GM12878 (cell line): ENCODE measurements at regions not wholly inside any gene's neighbourhood (a gene's known extent, or its start where the extent isn't known, plus 50 kb on each side); places are given as distances from the start of the nearest gene placed in this dataset.

Experiments
- ATAC-seq: fragments of 200-7000 bp; cut with Tn5 transposase; 3 replicates; pipeline ENCODE4 v1.9.1; 2020; ENCODE audit warnings: mild to moderate bottlenecking, moderate library complexity
- BruUV-seq: library from RNA; stranded (reverse); fragments of 400-500 nt; replicated peaks from 2 replicates; lab custom pipeline; 2021; lab: Mats Ljungman, UMichigan
- CTCF ChIA-PET: fragments of 300-600 bp; sonication (Branson Sonifier 250); formaldehyde crosslinking; extraction: SDS; loops from one replicate; lab custom pipeline; 2021; ENCODE audit warnings: inconsistent platforms; lab: Yijun Ruan, JAX
- POLR2A ChIA-PET: fragments of 350-600 bp; formaldehyde crosslinking; extraction: SDS; loops from one replicate; lab custom pipeline; 2021; ENCODE audit warnings: inconsistent platforms; lab: Charles Lee
- RAD21 ChIA-PET: fragments of 300-600 bp; sonication (Branson Sonifier 250); formaldehyde crosslinking; loops from one replicate; lab custom pipeline; 2023; ENCODE audit warnings: antibody characterized with exemption; ENCODE audit not compliant: unreplicated experiment; lab: Charles Lee
- SMC1A ChIA-PET: fragments of 300-600 bp; sonication (Branson Sonifier 250); formaldehyde crosslinking; loops from one replicate; lab custom pipeline; 2023; ENCODE audit not compliant: unreplicated experiment, uncharacterized antibody; lab: Charles Lee
- DNase-seq: peaks from one replicate; pipeline ENCODE4 v3.0.0-alpha.2; 2011; ENCODE audit warnings: low read depth, low spot score
- FAIRE-seq: peaks from 3 replicates; lab custom pipeline; 2011; peaks lifted over from hg19 to GRCh38; lab: Jason Lieb, UNC
- H2AFZ ChIP-seq: 2 replicates; pipeline ENCODE4 v1.6.0; 2011; ENCODE audit warnings: low read depth, low read length, control low read depth; ENCODE audit not compliant: control insufficient read depth
- H3K27ac ChIP-seq: 2 replicates; pipeline ENCODE4 v1.5.1; 2011; ENCODE audit warnings: control low read depth; ENCODE audit not compliant: control insufficient read depth, insufficient read depth
- H3K27me3 ChIP-seq, 2 experiments: replicated peaks in 1 of 2; 2 replicates each; pipeline versions ENCODE4 v1.6.0 to v1.6.1; 2011; ENCODE audit warnings: low read length in 1 of 2; ENCODE audit not compliant: control insufficient read depth in 2 of 2, insufficient read depth in 2 of 2
- H3K36me3 ChIP-seq, 2 experiments: 2 replicates each; pipeline ENCODE4 v1.5.1; 2011; ENCODE audit warnings: low read length in 1 of 2; ENCODE audit not compliant: control insufficient read depth in 2 of 2, insufficient read depth in 2 of 2
- H3K4me1 ChIP-seq: 2 replicates; pipeline ENCODE4 v1.6.1; 2011; ENCODE audit warnings: mild to moderate bottlenecking, low read length, moderate library complexity, mixed read lengths; ENCODE audit not compliant: control insufficient read depth, insufficient read depth
- H3K4me2 ChIP-seq: 2 replicates; pipeline ENCODE4 v1.6.0; 2011; ENCODE audit warnings: control low read depth; ENCODE audit not compliant: control insufficient read depth, insufficient read depth
- H3K4me3 ChIP-seq: fragments of 200-600 bp; sonication (generic); 2 replicates; pipeline ENCODE4 v1.5.1; 2016
- H3K79me2 ChIP-seq: 2 replicates; pipeline ENCODE4 v1.6.0; 2011; ENCODE audit warnings: low read length; ENCODE audit not compliant: control insufficient read depth, insufficient read depth
- H3K9ac ChIP-seq: 2 replicates; pipeline ENCODE4 v1.8.0; 2011; ENCODE audit warnings: low read length, control low read depth, mixed read lengths; ENCODE audit not compliant: control insufficient read depth, insufficient read depth
- H3K9me3 ChIP-seq: replicated peaks from 3 replicates; pipeline ENCODE4 v1.5.1; 2011; ENCODE audit warnings: mild to moderate bottlenecking, low read length; ENCODE audit not compliant: control insufficient read depth, insufficient read depth
- H4K20me1 ChIP-seq: 2 replicates; pipeline ENCODE4 v1.6.0; 2011; ENCODE audit not compliant: control insufficient read depth, insufficient read depth
- ATF7 ChIP-seq: fragments of 450-650 bp; IDR thresholded peaks from 2 replicates; pipeline ENCODE4 v1.6.1; 2016; ENCODE audit warnings: low read depth, mild to moderate bottlenecking
- FOS ChIP-seq: IDR thresholded peaks from 3 replicates; pipeline ENCODE4 v1.6.1; 2011; ENCODE audit warnings: borderline replicate concordance; ENCODE audit not compliant: insufficient read length; ENCODE audit errors: extremely low read depth
- GABPA ChIP-seq: IDR thresholded peaks from 2 replicates; pipeline ENCODE4 v1.6.1; 2014; ENCODE audit warnings: antibody characterized with exemption, low read depth, mild to moderate bottlenecking, inconsistent platforms
- IRF4 ChIP-seq: IDR thresholded peaks from 2 replicates; pipeline ENCODE4 v1.6.1; 2011; ENCODE audit warnings: low read depth, low read length
- KDM1A ChIP-seq: fragments of 200-600 bp; sonication (generic); IDR thresholded peaks from 2 replicates; pipeline ENCODE4 v1.6.1; 2016; ENCODE audit warnings: borderline replicate concordance
- MYC ChIP-seq: IDR thresholded peaks from 2 replicates; pipeline ENCODE4 v1.6.1; 2011; ENCODE audit warnings: mild to moderate bottlenecking, low read length, moderate library complexity, inconsistent platforms; ENCODE audit not compliant: insufficient read depth, insufficient replicate concordance, insufficient read length, severe bottlenecking
- PAX5 ChIP-seq: IDR thresholded peaks from 2 replicates; pipeline ENCODE4 v1.6.1; 2011; ENCODE audit warnings: low read depth, low read length, borderline replicate concordance
- SP1 ChIP-seq: IDR thresholded peaks from one replicate; pipeline ENCODE4 v1.6.1; 2011; ENCODE audit warnings: low read depth, low read length
- SPI1 ChIP-seq: IDR thresholded peaks from 2 replicates; pipeline ENCODE4 v1.6.1; 2011; ENCODE audit warnings: low read depth, mild to moderate bottlenecking, low read length, moderate library complexity, borderline replicate concordance; ENCODE audit not compliant: insufficient read depth
- TAF1 ChIP-seq: IDR thresholded peaks from 2 replicates; pipeline ENCODE4 v1.6.1; 2011; ENCODE audit warnings: mild to moderate bottlenecking, low read depth, low read length, borderline replicate concordance
- WGBS: methylation state at CpG from one replicate; pipeline ENCODE4 v1.1.6; 2016; ENCODE audit warnings: low lambda C conversion rate; ENCODE audit not compliant: insufficient replicate concordance, insufficient coverage; ENCODE audit errors: missing lambda C conversion rate; 5-methylcytosine and 5-hydroxymethylcytosine counted together
- in situ Hi-C: fragments of 300-500 bp; cut with MboI; formaldehyde crosslinking; loops from 9 replicates; pipeline ENCODE4 v1.14.3; 2018; ENCODE audit warnings: mixed read lengths
- intact Hi-C: fragments of 100-400 bp; cut with micrococcal nuclease; formaldehyde crosslinking; loops from one replicate; pipeline ENCODE4 v1.14.2; 2022; ENCODE audit not compliant: unreplicated experiment
- TF ChIP-seq, protein P1 (sequence below): IDR thresholded peaks from 2 replicates; pipeline ENCODE4 v1.6.1; 2011; ENCODE audit warnings: borderline replicate concordance, low read depth, mild to moderate bottlenecking, moderate library complexity, low read length; ENCODE audit not compliant: insufficient read depth, poor library complexity, severe bottlenecking

DNA sequence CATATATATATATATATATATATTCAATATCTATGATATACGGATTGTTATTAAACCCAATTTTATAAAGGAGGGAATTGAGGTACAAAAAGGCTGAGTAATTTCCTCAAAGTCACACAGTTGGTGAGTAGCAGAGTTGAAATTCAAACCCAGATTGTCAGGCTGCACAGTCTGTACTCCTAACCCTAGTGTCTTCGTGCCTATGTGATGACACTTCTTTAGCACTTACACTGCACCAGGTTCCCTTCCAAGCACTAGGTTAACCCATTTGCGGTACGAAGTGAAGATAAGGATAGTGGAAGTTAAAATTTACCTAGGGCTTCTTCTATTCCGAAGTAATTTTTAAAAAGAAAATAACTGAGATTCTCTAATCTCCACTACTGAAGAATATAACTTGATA is 125.1 kb upstream of the TSPAN8 start:
- Histone ChIP-seq H3K4me2 (no peak overlapping the region), H2AFZ (no peak overlapping the region), H3K4me3 (no peak overlapping the region), H3K27ac (no peak overlapping the region), H3K27me3 (no peaks in the 10 kb centered on the region), H3K9me3 (no peaks in the 10 kb centered on the region), H3K4me1 (no peaks in the 10 kb centered on the region), H3K79me2 (no peaks in the 10 kb centered on the region), H3K9ac (no peak overlapping the region), H3K36me3 (no peaks in the 10 kb centered on the region), H4K20me1 (no peaks in the 10 kb centered on the region)
- intact Hi-C loops, result no loop called here
- FAIRE-seq, result no peak
- ChIA-PET SMC1A (no interaction called here), POLR2A (no interaction called here), CTCF (no interaction called here), RAD21 (no interaction called here)
- WGBS, result 37% methylated on average over 5 of the region's 5 CpGs
- in situ Hi-C loops, result no loop called here
- no peak for ATAC-seq
- DNase-seq, result no peak
- BruUV-seq, result no TSS peak
- TF ChIP-seq, protein P1, sequence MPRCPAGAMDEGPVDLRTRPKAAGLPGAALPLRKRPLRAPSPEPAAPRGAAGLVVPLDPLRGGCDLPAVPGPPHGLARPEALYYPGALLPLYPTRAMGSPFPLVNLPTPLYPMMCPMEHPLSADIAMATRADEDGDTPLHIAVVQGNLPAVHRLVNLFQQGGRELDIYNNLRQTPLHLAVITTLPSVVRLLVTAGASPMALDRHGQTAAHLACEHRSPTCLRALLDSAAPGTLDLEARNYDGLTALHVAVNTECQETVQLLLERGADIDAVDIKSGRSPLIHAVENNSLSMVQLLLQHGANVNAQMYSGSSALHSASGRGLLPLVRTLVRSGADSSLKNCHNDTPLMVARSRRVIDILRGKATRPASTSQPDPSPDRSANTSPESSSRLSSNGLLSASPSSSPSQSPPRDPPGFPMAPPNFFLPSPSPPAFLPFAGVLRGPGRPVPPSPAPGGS, result no peak
- TF ChIP-seq SPI1, result no peak
- no peak for TF ChIP-seq PAX5
- TF ChIP-seq FOS, result no peak
- TF ChIP-seq KDM1A, result no peak
- TF ChIP-seq IRF4, result no peak
- TF ChIP-seq SP1, result no peak
- no peak for TF ChIP-seq TAF1
- TF ChIP-seq ATF7, result no peak
- no peak for TF ChIP-seq MYC
- no peak for TF ChIP-seq GABPA
